Upper lobe of left lung (tissue), 4 donors: ENCODE measurements at regions not wholly inside any gene's neighbourhood (a gene's known extent, or its start where the extent isn't known, plus 50 kb on each side); places are given as distances from the start of the nearest gene placed in this dataset.
"Not testable (repeated sequence)": the region's sequence is repeated elsewhere in the genome, so short reads cannot be mapped to it uniquely, and the experiment has no call there.

ENCODE experiments used
- EP300 ChIP-seq, 4 donors: sonication (generic); formaldehyde crosslinking; IDR thresholded peaks; one replicate each; pipeline ENCODE4 v1.5.1; 2017; ENCODE audit warnings: antibody characterized with exemption in 4 of 4, control low read depth in 2 of 4
- TF ChIP-seq, protein P1 (sequence below), 6 experiments: fragments of 450-650 bp in 4 of 6; fragments of 200-600 bp in 2 of 6; sonication (generic) in 2 of 6; IDR thresholded peaks; one replicate each; pipeline ENCODE4 v1.5.1; 2016 to 2019; ENCODE audit warnings: antibody characterized with exemption in 6 of 6

DNA sequence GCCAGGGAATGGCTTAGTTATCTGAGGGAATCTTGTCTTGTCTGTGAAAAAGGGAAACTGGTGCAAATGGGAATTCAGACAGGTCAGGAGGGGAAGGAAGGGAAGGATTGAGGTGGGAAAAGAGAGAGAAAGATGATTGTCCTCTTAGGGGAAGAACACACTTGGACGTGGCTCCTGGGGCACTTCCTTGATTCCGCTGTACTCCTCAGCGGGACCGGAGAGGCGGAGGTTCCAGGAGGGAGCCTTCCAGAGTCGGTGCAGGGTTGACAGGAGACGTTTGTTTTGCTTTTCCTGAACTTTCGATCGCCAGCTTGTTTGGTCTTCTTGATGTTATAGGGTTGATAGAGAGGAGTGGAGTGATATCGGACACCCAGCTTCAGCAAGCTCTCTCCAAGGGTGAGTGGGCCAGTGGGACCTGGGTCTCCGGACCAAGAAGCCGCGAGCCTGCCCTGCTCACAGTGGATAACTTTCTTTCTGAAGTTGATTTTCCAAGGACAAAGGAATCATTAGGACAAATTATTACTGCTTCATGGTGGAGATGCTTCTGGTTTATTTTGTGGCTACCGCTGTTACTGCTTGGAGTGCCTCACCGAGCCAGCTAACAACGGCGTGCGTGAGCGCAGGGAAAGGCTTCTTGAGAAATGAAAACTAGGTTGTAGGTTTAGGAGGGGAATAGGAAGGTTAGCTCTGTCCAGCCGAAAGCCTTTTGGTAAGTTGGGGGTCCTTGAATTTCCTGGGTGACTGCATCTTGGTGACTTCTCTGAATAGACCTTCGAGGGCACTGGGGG, 52.4 kb upstream of the APOD start:
- TF ChIP-seq EP300 (IDR thresholded peaks at IDR 0.05), result not testable (repeated sequence)
- TF ChIP-seq, protein P1, sequence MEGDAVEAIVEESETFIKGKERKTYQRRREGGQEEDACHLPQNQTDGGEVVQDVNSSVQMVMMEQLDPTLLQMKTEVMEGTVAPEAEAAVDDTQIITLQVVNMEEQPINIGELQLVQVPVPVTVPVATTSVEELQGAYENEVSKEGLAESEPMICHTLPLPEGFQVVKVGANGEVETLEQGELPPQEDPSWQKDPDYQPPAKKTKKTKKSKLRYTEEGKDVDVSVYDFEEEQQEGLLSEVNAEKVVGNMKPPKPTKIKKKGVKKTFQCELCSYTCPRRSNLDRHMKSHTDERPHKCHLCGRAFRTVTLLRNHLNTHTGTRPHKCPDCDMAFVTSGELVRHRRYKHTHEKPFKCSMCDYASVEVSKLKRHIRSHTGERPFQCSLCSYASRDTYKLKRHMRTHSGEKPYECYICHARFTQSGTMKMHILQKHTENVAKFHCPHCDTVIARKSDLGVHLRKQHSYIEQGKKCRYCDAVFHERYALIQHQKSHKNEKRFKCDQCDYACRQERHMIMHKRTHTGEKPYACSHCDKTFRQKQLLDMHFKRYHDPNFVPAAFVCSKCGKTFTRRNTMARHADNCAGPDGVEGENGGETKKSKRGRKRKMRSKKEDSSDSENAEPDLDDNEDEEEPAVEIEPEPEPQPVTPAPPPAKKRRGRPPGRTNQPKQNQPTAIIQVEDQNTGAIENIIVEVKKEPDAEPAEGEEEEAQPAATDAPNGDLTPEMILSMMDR (IDR thresholded peaks at IDR 0.05), result not testable (repeated sequence)
